CD4-positive, alpha-beta T cell (primary cell): ENCODE measurements at regions not wholly inside any gene's neighbourhood (a gene's known extent, or its start where the extent isn't known, plus 50 kb on each side); places are given as distances from the start of the nearest gene placed in this dataset.

Source experiments
- ATAC-seq: fragments of 200-7000 bp; cut with Tn5 transposase; one replicate; pipeline ENCODE4 v1.10.0; 2022; ENCODE audit warnings: mild to moderate bottlenecking; ENCODE audit not compliant: poor library complexity
- CTCF ChIA-PET: fragments of 350-600 bp; sonication (Branson Sonifier 250); formaldehyde crosslinking; loops from one replicate; lab custom pipeline; 2021; ENCODE audit warnings: antibody characterized with exemption, inconsistent platforms; lab: Charles Lee
- POLR2A ChIA-PET: fragments of 350-600 bp; sonication (Branson Sonifier 250); formaldehyde crosslinking; loops from one replicate; lab custom pipeline; 2021; ENCODE audit warnings: antibody characterized with exemption, inconsistent platforms; lab: Charles Lee
- DNase-seq, 14 experiments: peaks; one replicate each; pipeline ENCODE4 v3.0.0-alpha.2; 2013 to 2020; ENCODE audit warnings: mixed read lengths in 2 of 14
- H3K27ac ChIP-seq, 2 donors: one replicate each; pipeline versions ENCODE4 v1.5.1 to v1.7.0; 2013; ENCODE audit warnings: low read length in 2 of 2, low read depth in 1 of 2, mild to moderate bottlenecking in 1 of 2
- H3K27me3 ChIP-seq, 2 experiments: 1 replicate in 1 of 2; 2 replicates in 1 of 2; pipeline versions ENCODE4 v1.6.1 to v1.7.0; 2013; ENCODE audit warnings: low read length in 2 of 2, control low read depth in 1 of 2, mild to moderate bottlenecking in 1 of 2, moderate library complexity in 1 of 2; ENCODE audit not compliant: insufficient read depth in 2 of 2, control insufficient read depth in 1 of 2
- H3K36me3 ChIP-seq: one replicate; pipeline ENCODE4 v1.6.1; 2013; ENCODE audit warnings: low read length, control low read depth; ENCODE audit not compliant: insufficient read depth
- H3K4me1 ChIP-seq: one replicate; pipeline ENCODE4 v1.6.1; 2013; ENCODE audit warnings: low read length, control low read depth; ENCODE audit not compliant: insufficient read depth
- H3K4me3 ChIP-seq: one replicate; pipeline ENCODE4 v1.5.1; 2013; ENCODE audit warnings: mild to moderate bottlenecking, low read length, moderate library complexity
- H3K9me3 ChIP-seq, 2 experiments: 1 replicate in 1 of 2; 2 replicates in 1 of 2; pipeline versions ENCODE4 v1.6.1 to v1.7.0; 2013; ENCODE audit warnings: low read length in 2 of 2, mild to moderate bottlenecking in 2 of 2, control low read depth in 1 of 2, moderate library complexity in 1 of 2; ENCODE audit not compliant: control insufficient read depth in 1 of 2, insufficient read depth in 1 of 2
- H3K27ac Mint-ChIP-seq: one replicate; pipeline ENCODE4 v1.8.0; 2020; ENCODE audit warnings: mixed read lengths
- H3K27me3 Mint-ChIP-seq: one replicate; pipeline ENCODE4 v1.8.0; 2021; ENCODE audit warnings: mixed read lengths
- H3K36me3 Mint-ChIP-seq: one replicate; pipeline ENCODE4 v1.8.0; 2021; ENCODE audit warnings: low read depth, mixed read lengths
- H3K4me1 Mint-ChIP-seq: one replicate; pipeline ENCODE4 v1.8.0; 2021; ENCODE audit warnings: low read depth, mixed read lengths
- H3K4me3 Mint-ChIP-seq: one replicate; pipeline ENCODE4 v1.8.0; 2020; ENCODE audit warnings: mild to moderate bottlenecking, mixed read lengths
- H3K9me3 Mint-ChIP-seq: one replicate; pipeline ENCODE4 v1.8.0; 2020; ENCODE audit warnings: mixed read lengths
- intact Hi-C, 2 experiments: fragments of 100-400 bp; cut with DNase I in 1 of 2; cut with micrococcal nuclease in 1 of 2; formaldehyde crosslinking; loops; one replicate each; pipeline versions ENCODE4 v1.15.1 to v1.9.0; 2023 to 2025; cut with DNase I, micrococcal nuclease
- TF ChIP-seq, protein P1 (sequence below): fragments of 200-600 bp; IDR thresholded peaks from one replicate; pipeline ENCODE4 v1.8.0; 2022; ENCODE audit warnings: antibody characterized with exemption, mild to moderate bottlenecking

DNA sequence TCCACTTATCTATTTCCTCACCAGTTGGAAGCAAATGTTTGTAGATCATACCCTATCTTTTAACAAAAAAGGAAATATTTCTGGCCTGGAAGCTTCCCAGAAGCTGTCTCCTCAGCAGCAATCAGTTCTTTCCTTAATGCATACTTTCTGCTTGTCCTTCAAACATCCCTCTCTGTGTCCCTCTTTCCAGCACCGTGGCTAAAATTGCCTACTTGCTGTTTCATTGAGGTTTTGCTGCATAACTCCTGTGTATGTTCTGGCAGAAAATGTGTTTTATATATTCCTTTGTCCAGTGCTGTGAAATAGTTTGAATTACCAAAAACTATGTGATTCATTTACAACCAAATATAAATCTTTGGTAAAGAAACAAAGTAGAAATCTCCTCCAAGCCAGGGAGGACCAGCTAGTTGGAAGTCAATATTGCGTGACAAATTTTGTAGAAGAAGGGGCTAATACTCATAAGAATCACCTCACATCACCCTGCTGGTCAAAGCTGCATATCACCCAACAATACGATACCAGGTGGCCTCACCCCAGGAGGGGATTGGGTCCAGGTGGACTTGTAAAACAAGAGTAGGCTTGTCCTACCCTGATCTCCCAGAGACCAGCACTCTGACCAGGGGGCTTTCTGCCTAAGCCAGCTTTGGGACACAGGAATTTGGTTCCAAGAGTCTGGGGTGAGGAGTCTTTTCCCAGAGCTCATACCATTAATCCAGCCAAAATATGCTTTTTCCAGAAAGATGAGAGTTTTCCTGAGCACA lies 198.4 kb upstream of the SNX2 start:
- Mint-ChIP-seq H3K9me3 (no peaks in the 10 kb centered on the region), H3K27ac (no peak overlapping the region), H3K27me3 (peaks cover 4% of the 10 kb centered on the region), H3K4me1 (no peaks in the 10 kb centered on the region), H3K36me3 (no peaks in the 10 kb centered on the region), H3K4me3 (no peak overlapping the region)
- H3K27me3 ChIP-seq, result no peaks in the 10 kb centered on the region
- no peaks in the 10 kb centered on the region for H3K36me3 ChIP-seq
- POLR2A ChIA-PET, result no interaction called here
- no peak overlapping the region for H3K4me3 ChIP-seq
- CTCF ChIA-PET, result no interaction called here
- TF ChIP-seq, protein P1, sequence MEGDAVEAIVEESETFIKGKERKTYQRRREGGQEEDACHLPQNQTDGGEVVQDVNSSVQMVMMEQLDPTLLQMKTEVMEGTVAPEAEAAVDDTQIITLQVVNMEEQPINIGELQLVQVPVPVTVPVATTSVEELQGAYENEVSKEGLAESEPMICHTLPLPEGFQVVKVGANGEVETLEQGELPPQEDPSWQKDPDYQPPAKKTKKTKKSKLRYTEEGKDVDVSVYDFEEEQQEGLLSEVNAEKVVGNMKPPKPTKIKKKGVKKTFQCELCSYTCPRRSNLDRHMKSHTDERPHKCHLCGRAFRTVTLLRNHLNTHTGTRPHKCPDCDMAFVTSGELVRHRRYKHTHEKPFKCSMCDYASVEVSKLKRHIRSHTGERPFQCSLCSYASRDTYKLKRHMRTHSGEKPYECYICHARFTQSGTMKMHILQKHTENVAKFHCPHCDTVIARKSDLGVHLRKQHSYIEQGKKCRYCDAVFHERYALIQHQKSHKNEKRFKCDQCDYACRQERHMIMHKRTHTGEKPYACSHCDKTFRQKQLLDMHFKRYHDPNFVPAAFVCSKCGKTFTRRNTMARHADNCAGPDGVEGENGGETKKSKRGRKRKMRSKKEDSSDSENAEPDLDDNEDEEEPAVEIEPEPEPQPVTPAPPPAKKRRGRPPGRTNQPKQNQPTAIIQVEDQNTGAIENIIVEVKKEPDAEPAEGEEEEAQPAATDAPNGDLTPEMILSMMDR, result no peak
- no peaks in the 10 kb centered on the region for H3K9me3 ChIP-seq
- H3K4me1 ChIP-seq, result no peaks in the 10 kb centered on the region
- intact Hi-C loops, result no loop called here
- ATAC-seq (no peak), DNase-seq (no peak)
- no peak overlapping the region for H3K27ac ChIP-seq

DNA sequence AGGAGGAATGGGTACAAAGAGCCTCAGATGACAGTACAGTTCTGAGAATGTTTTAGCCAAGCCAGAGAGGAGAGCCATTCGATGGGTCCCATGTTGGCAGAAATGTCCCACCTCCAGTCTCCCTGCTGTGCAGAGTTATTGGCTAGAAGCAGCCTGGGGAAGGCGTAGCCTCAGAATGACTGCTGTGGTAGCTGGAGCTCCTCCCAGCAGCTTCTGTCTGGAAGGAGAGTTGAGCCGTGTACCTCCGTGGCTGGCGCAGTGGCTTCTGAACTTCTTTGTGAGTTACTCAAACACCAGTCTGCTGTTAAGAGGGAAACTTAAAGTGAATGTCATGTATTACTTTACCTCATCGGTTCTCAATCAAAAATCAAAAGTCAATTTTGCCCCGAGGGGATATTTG lies 193.3 kb upstream of the SNX2 start:
- Mint-ChIP-seq H3K36me3 (no peaks in the 10 kb centered on the region), H3K27ac (no peak overlapping the region), H3K4me1 (no peaks in the 10 kb centered on the region), H3K9me3 (no peaks in the 10 kb centered on the region), H3K27me3 (peaks cover 4% of the 10 kb centered on the region), H3K4me3 (no peak overlapping the region)
- TF ChIP-seq, protein P1, result no peak
- H3K9me3 ChIP-seq, result no peaks in the 10 kb centered on the region
- H3K27me3 ChIP-seq, result no peaks in the 10 kb centered on the region
- ChIA-PET CTCF (no interaction called here), POLR2A (no interaction called here)
- no peak overlapping the region for H3K4me3 ChIP-seq
- H3K36me3 ChIP-seq, result no peaks in the 10 kb centered on the region
- no peaks in the 10 kb centered on the region for H3K4me1 ChIP-seq
- DNase-seq (no peak), ATAC-seq (no peak)
- intact Hi-C loops, result no loop called here
- H3K27ac ChIP-seq, result no peak overlapping the region

DNA sequence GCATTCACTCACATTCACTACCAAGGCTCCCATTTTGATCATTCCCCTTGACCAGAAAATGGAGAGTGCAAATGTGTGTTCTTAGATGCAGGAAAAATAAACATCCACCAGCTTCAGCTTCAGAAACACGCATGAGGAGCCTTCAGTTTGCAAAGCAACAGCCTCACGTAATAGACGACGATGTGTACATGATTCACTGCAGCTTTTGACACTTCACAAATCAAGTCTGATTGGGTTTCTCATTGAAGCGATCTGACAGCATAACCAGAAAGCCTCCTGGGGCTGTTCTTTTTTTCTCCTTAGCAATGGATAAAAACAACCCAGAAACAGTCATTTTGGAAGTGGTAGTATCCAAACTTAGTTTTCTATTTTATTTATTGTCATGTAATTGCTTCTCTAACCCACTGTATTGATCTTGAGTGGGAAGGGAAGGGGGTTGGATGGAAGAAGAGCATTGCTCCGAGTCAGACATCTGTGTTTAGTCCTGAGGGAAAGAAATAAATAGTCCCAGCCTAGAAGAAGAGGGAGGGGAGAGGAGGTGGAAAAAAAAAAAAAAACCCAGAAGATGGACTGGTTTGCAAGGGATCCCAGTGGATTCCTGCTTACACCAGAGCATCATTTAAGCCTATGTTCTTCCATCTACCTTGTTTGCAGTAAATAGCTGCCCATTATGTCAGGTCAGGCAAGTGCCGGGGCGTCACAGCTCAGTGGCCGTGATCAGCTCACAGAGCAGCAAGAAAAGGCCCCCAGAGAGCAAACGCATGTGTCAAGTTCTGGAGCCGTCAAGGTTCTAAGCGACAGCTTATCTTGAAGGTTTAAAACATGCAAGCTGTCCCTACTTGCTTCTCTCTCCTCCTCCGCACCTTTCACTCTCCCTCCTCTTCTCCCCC lies 190.2 kb upstream of the SNX2 start:
- CTCF ChIA-PET, result no interaction called here
- POLR2A ChIA-PET, result no interaction called here
- Histone ChIP-seq H3K27ac (no peak overlapping the region), H3K4me3 (no peak overlapping the region), H3K36me3 (no peaks in the 10 kb centered on the region), H3K4me1 (no peaks in the 10 kb centered on the region), H3K27me3 (no peaks in the 10 kb centered on the region), H3K9me3 (no peaks in the 10 kb centered on the region)
- DNase-seq (no peak), ATAC-seq (no peak)
- Mint-ChIP-seq H3K4me3 (no peak overlapping the region), H3K27ac (no peak overlapping the region), H3K36me3 (no peaks in the 10 kb centered on the region), H3K27me3 (peaks cover 4% of the 10 kb centered on the region), H3K4me1 (no peaks in the 10 kb centered on the region), H3K9me3 (no peaks in the 10 kb centered on the region)
- intact Hi-C loops, result no loop called here
- TF ChIP-seq, protein P1, result no peak
